GM12864 (cell line): ENCODE measurements at regions not wholly inside any gene's neighbourhood (a gene's known extent, or its start where the extent isn't known, plus 50 kb on each side); places are given as distances from the start of the nearest gene placed in this dataset.

Experiments
- DNase-seq: peaks from one replicate; pipeline ENCODE4 v3.0.0-alpha.2; 2011; ENCODE audit warnings: low read depth
- H3K4me3 ChIP-seq: 2 replicates; pipeline ENCODE4 v1.5.1; 2011; ENCODE audit warnings: mild to moderate bottlenecking, low read depth, low read length, control low read depth
- CTCF ChIP-seq: IDR thresholded peaks from 2 replicates; pipeline ENCODE4 v1.5.1; 2011; ENCODE audit warnings: low read depth, mild to moderate bottlenecking, moderate library complexity, low read length, control low read depth, inconsistent platforms; ENCODE audit errors: missing control alignments

DNA sequence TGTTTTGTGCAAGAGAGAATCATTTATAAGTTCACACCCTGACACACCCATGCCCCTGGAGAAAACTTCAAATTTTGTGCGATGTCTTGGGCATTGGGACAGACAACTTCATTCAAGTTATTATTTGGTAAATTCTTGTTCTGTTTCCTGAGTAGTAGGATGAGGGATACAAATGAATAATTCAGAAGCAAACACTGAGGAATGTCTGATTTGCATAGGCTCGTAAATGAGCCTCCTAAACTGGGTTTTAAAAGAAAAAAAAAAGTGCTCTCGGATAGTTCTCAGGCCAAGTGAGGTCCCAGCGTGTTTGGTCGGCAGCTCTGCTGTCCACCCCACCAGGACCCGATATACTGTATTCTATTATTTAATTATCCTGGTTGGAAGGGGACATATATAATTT is 134.7 kb upstream of the CPM start:
- TF ChIP-seq CTCF, result no peak
- DNase-seq, result no peak
- H3K4me3 ChIP-seq, result no peak overlapping the region

- DNase-seq, result no peak
- no peak for TF ChIP-seq CTCF
Measured at GRCh38 chr12:69068448-69068847, 135.5 kb upstream of the CPM start.

GRCh38 chr12:69069479-69069878 is 136.5 kb upstream of the CPM start:
- TF ChIP-seq CTCF, result no peak

More at GRCh38 chr12:69068448-69068847, 135.5 kb upstream of the CPM start:
- H3K4me3 ChIP-seq, result no peak overlapping the region

GRCh38 chr12:69070319-69071090 is 137.5 kb upstream of the CPM start:
- TF ChIP-seq CTCF, result peak; percentile 93
- DNase-seq, result peak; percentile 16
- H3K4me3 ChIP-seq, result no peak overlapping the region

More at GRCh38 chr12:69069479-69069878, 136.5 kb upstream of the CPM start:
- H3K4me3 ChIP-seq, result no peak overlapping the region
- DNase-seq, result no peak

DNA sequence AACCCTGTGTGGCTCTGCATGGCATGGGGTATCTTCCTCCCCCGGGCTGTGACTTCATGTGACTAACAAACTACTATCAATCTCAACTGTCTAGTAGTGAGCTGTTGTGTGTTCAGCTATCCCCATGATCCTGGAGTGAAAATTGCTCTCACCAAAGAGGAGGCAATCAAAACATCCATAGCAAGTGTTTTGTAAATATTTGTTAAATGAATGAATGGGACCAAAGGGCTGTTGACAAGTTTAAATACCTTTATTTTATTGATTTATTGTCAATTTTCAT is 138.1 kb upstream of the CPM start:
- no peak for DNase-seq

DNA sequence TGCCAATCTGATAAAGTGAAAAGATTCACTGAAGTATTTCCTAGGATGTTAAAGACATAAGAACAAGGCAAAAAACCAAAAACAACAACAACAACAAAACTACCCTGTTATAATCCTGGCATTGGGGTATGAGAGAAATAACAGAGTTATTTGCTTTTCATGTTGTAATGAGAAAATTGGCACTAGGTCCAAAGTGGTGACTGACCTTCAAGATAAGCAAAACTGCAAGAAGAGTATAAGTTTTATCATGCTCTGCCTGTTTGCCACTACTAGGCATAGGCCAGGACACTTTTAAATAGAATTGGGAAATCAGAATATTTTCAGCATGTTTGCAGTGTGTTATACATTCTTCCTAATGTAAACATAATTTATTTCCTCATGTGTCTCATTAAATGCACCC is 140.1 kb upstream of the CPM start:
- TF ChIP-seq CTCF, result no peak
- H3K4me3 ChIP-seq, result no peak overlapping the region
- DNase-seq, result no peak

More for the DNA sequence above, 138.1 kb upstream of the CPM start:
- no peak for TF ChIP-seq CTCF
- no peak overlapping the region for H3K4me3 ChIP-seq

GRCh38 chr12:69074556-69075349 is 141.8 kb upstream of the CPM start:
- no peak for TF ChIP-seq CTCF
- no peak overlapping the region for H3K4me3 ChIP-seq
- DNase-seq, result no peak
